ENCODE measurements at regions not wholly inside any gene's neighbourhood (a gene's known extent, or its start where the extent isn't known, plus 50 kb on each side); places are given as distances from the start of the nearest gene placed in this dataset.

DNA sequence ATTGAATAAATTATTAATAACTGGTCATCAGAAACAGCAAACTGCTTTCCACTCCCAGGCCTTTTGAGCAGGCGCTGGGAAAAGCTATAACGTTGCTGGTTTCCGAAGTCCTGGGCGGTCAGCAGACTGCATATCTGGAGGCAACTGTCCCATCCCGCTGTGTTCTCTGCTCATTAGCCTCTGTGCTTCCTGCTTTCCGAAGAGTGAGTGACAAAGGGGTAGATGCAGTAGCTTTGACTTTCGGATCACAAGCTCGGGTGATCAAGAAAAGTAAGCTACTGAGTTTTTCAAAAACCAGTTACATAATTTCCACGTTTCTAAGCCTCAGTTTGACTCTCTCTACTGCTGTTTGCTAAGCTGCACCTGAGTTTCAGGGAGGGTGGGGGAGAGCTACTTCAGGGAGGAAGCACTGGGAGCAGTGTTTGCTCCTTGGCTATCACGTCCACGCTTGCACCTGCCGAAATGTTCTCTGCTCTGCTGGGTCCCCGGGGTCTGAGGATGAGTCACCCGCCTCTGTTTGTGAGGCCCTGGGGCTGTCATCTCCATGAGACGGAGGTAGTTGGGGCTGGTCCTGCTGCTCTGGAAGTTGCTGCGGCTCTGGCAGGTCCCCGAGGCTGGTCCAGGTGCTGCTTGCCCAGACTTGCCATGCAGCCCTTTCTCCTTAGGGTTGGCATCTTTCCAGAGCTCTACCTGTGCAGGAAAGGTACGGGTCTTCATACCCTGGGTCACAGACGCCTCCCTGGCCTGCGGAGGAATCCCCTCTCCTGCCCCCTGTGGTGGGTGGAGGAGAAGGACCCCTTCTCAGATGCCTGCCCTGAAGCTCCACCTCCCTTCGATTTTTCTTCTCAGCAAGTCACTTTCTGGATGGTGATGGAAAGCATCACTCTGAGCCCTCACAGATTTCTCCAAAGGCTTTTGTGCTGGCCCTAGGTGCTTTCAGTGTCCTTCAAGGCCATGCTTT is 220.0 kb downstream of the QKI start:
- peaks cover 12% of the 10 kb centered on the region for H3K9me3 ChIP-seq (replicated peaks; ENCODE audit: control insufficient read depth, low read depth, low read length)
- H3K4me3 ChIP-seq (ENCODE audit: low read length) = no peak overlapping the region
- 80% methylated on average over 13 of the region's 21 CpGs for WGBS (ENCODE audit: insufficient coverage)
- no peak overlapping the region for H3K27ac ChIP-seq (ENCODE audit: low read length)
- no peaks in the 10 kb centered on the region for H3K4me1 ChIP-seq (ENCODE audit: control insufficient read depth, insufficient read depth, low read length)
- DNase-seq = no peak
- H3K27me3 ChIP-seq (ENCODE audit: control insufficient read depth, insufficient read depth, low read length) = peaks cover 16% of the 10 kb centered on the region
- no peaks in the 10 kb centered on the region for H3K36me3 ChIP-seq (ENCODE audit: control insufficient read depth, insufficient read depth, low read length)

GRCh38 chr6:163630991-163631390 is 216.5 kb downstream of the QKI start:
- 33% methylated on average over 22 of the region's 22 CpGs for WGBS (ENCODE audit: insufficient coverage)
- peaks cover 17% of the 10 kb centered on the region for H3K27me3 ChIP-seq (ENCODE audit: control insufficient read depth, insufficient read depth, low read length)
- no peak for DNase-seq
- H3K9me3 ChIP-seq (replicated peaks; ENCODE audit: control insufficient read depth, low read depth, low read length) = peaks cover 15% of the 10 kb centered on the region
- no peak overlapping the region for H3K4me3 ChIP-seq (ENCODE audit: low read length)
- H3K4me1 ChIP-seq (ENCODE audit: control insufficient read depth, insufficient read depth, low read length) = no peaks in the 10 kb centered on the region
- no peak overlapping the region for H3K27ac ChIP-seq (ENCODE audit: low read length)
- H3K36me3 ChIP-seq (ENCODE audit: control insufficient read depth, insufficient read depth, low read length) = no peaks in the 10 kb centered on the region

DNA sequence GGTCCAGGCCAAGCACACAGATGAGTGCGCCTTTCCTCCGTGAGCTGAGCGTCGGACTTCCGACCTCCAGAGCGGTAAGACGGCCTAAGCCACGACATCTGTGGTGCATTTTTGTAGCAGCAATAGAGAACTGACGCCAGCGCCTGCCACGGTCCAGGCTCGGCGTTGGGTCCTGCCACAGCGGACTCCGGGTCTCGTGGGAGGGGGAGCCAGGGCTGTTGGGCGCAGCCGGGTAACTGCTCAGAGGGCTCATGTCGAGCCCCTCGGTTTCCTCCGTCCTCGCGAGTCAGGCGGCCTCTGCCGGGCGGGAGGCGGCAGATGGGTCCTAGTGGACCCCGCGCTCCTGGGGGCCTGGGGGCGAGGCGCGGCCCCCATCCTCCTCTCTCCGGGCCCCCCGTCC is 216.1 kb downstream of the QKI start:
- Histone ChIP-seq H3K4me3 (ENCODE audit: low read length) (no peak overlapping the region), H3K36me3 (ENCODE audit: control insufficient read depth, insufficient read depth, low read length) (no peaks in the 10 kb centered on the region), H3K27ac (ENCODE audit: low read length) (no peak overlapping the region), H3K9me3 (replicated peaks; ENCODE audit: control insufficient read depth, low read depth, low read length) (peaks cover 15% of the 10 kb centered on the region), H3K27me3 (ENCODE audit: control insufficient read depth, insufficient read depth, low read length) (peaks cover 17% of the 10 kb centered on the region), H3K4me1 (ENCODE audit: control insufficient read depth, insufficient read depth, low read length) (no peaks in the 10 kb centered on the region)
- no peak for DNase-seq
- 13% methylated on average over 34 of the region's 34 CpGs for WGBS (ENCODE audit: insufficient coverage)

GRCh38 chr6:163630096-163630495 is 215.6 kb downstream of the QKI start:
- H3K27me3 ChIP-seq (ENCODE audit: control insufficient read depth, insufficient read depth, low read length) = peaks cover 17% of the 10 kb centered on the region
- no peak overlapping the region for H3K4me3 ChIP-seq (ENCODE audit: low read length)
- 59% methylated on average over 16 of the region's 16 CpGs for WGBS (ENCODE audit: insufficient coverage)
- no peaks in the 10 kb centered on the region for H3K4me1 ChIP-seq (ENCODE audit: control insufficient read depth, insufficient read depth, low read length)
- H3K36me3 ChIP-seq (ENCODE audit: control insufficient read depth, insufficient read depth, low read length) = no peaks in the 10 kb centered on the region
- H3K27ac ChIP-seq (ENCODE audit: low read length) = no peak overlapping the region
- peaks cover 15% of the 10 kb centered on the region for H3K9me3 ChIP-seq (replicated peaks; ENCODE audit: control insufficient read depth, low read depth, low read length)
- no peak for DNase-seq

All from muscle of leg (tissue), 3 donors.